Activated CD4-positive, alpha-beta T cell treated with anti-CD3 and anti-CD28 coated beads, Interleukin-2, Interleukin-4, amounts not matched to agents 100 ng/mL and 50 ng/mL, durations not matched to agents 16 hours and 8 hours (primary cell): ENCODE measurements at regions not wholly inside any gene's neighbourhood (a gene's known extent, or its start where the extent isn't known, plus 50 kb on each side); places are given as distances from the start of the nearest gene placed in this dataset.
"Not testable (repeated sequence)": the region's sequence is repeated elsewhere in the genome, so short reads cannot be mapped to it uniquely, and the experiment has no call there.

Experiments
- DNase-seq: peaks from one replicate; pipeline ENCODE4 v3.0.0-alpha.2; 2020; ENCODE audit warnings: low spot score

- no peak for DNase-seq
Observed at GRCh38 chr17:5952518-5952917, 117.7 kb upstream of the WSCD1 start.

- DNase-seq: no peak
Observed at GRCh38 chr17:5955764-5956163, 114.4 kb upstream of the WSCD1 start.

- DNase-seq: no peak
Observed at GRCh38 chr17:5958850-5959249, 111.3 kb upstream of the WSCD1 start.

- no peak for DNase-seq
Observed at GRCh38 chr17:5962371-5962770, 107.8 kb upstream of the WSCD1 start.

- DNase-seq: no peak
Observed at GRCh38 chr17:5971969-5972368, 98.2 kb upstream of the WSCD1 start.

- no peak for DNase-seq
Observed at GRCh38 chr17:5973410-5973809, 96.8 kb upstream of the WSCD1 start.

GRCh38 chr17:5975661-5976060, 94.5 kb upstream of the WSCD1 start:
- no peak for DNase-seq

GRCh38 chr17:5976251-5976650, 93.9 kb upstream of the WSCD1 start:
- no peak for DNase-seq

- DNase-seq: no peak
Observed at GRCh38 chr17:5978496-5978895, 91.7 kb upstream of the WSCD1 start.

- no peak for DNase-seq
Observed at GRCh38 chr17:5980941-5981340, 89.2 kb upstream of the WSCD1 start.

GRCh38 chr17:5986644-5987043, 83.5 kb upstream of the WSCD1 start:
- DNase-seq: no peak

GRCh38 chr17:6000426-6000825, 69.8 kb upstream of the WSCD1 start:
- no peak for DNase-seq

GRCh38 chr17:6003221-6003620, 67.0 kb upstream of the WSCD1 start:
- DNase-seq: not testable (repeated sequence)

- DNase-seq: no peak
Observed at GRCh38 chr17:6005939-6006338, 64.2 kb upstream of the WSCD1 start.

- DNase-seq: no peak
Observed at GRCh38 chr17:6011206-6011605, 59.0 kb upstream of the WSCD1 start.

GRCh38 chr17:6018788-6019187, 51.4 kb upstream of the WSCD1 start:
- no peak for DNase-seq

- no peak for DNase-seq
Observed at GRCh38 chr17:6019959-6020358, 50.2 kb upstream of the WSCD1 start.

- no peak for DNase-seq
Observed at GRCh38 chr17:6020376-6021010, 49.7 kb upstream of the WSCD1 start.
